Left lobe of liver (tissue), 2 donors: ENCODE measurements at regions not wholly inside any gene's neighbourhood (a gene's known extent, or its start where the extent isn't known, plus 50 kb on each side); places are given as distances from the start of the nearest gene placed in this dataset.

Experiments used
- ATAC-seq: fragments of 200-7000 bp; cut with Tn5 transposase; one replicate; pipeline ENCODE4 v1.9.1; 2020; ENCODE audit warnings: mild to moderate bottlenecking, moderate library complexity
- DNase-seq: peaks from one replicate; pipeline ENCODE4 v3.0.0-alpha.2; 2020; ENCODE audit warnings: low spot score
- donor health status: DM: no; HTN: no; CAD: no; lungs with moderate emphysema.
- donor health status: DM: no; HTN: yes; CAD: no.

DNA sequence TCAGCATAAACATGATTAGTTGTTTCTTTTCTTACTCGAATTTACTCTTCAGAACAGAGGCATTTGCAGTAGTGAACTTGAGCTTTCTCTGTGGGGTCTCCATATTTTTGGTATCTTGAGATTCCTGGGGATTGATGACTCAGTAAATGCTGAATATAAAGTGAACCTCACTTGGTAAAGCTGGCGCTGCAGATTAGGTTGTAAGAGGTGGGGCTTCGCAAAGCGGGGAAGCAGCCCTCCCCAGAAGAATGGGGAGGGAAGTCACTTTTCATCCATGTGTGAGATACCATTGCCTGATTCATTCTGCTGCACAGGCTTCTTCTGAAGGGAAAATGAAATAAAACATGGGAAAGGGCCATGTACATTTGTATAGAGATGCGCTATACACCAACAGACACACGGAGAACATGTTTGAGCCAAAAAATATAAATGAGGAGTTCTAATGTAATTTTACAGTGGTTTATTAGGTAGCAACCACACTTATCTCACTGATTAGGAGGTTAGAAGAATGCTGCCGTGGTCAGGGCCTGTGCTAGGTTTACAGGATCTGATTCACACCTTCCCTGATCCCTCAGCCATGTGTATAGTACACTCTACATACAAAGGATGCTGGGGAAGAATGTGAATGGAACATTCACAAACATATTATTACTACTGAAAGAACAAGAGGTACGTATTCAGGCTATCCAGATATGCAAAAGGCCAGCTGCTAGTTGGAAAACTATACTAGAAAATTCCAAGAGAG lies 63.5 kb downstream of the DNTTIP2 start:
- no peak for ATAC-seq
- DNase-seq = no peak

DNA sequence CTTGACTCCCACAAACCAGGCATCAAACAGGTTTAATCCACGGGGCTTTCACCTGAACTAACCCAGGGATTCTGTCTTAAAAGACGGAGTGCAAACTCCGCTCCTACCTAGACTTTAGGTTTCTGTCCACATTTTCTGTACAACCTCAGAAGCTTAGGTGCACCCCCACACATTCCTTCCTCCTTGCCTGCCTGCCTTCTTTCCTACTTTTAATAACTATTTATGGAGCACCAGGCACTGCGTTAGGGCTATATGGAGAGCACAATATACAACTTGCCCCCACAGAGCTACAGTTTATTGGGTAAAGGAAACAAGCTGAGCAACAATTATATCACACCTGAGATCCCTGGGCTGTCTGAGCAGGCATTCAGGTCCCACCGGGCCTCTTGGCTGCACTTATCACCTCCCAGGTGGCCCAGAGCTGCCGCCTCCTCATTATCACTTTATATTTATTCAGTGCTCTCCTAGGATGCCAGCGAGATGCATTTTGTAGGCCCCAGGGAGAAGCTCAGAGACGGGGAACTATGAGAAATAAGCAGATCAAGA lies 64.1 kb downstream of the DNTTIP2 start:
- DNase-seq (no peak), ATAC-seq (no peak)

DNA sequence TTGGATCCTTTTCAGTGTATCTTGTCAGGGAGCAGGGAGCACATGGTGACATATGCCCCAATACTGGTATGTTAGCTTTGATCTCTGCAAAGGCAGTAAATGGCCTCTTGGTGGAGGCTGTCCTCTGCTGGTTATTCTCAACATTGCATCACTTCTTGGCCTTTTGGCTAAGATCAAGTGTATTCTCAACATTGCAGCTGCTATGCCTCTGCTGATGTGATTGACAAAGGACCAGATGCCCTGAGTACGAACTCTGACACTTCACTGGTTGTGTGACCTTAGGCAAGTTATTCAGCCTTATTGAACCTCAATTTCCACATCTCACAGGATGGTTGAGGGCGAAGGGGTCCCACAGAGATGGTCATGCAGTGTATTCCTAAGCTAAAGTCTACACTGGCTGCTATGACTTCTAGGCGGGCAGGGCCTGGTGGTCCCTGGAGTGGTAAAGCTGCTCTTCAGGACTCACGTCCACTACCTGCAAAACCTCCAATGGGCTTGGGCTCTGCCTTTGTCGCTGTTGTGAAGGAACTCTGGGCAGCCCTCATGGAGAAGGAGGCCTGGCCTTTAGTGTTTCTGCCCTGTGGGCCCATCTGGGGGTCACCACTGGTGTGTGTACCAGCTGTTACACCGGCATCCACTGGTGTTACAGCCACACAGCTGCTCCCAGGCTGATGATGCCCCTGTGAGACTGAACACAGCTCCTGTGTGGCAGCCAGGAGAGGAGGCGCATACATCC lies 64.8 kb downstream of the DNTTIP2 start:
- DNase-seq (peak; percentile 67), ATAC-seq (peak; percentile 96)

DNA sequence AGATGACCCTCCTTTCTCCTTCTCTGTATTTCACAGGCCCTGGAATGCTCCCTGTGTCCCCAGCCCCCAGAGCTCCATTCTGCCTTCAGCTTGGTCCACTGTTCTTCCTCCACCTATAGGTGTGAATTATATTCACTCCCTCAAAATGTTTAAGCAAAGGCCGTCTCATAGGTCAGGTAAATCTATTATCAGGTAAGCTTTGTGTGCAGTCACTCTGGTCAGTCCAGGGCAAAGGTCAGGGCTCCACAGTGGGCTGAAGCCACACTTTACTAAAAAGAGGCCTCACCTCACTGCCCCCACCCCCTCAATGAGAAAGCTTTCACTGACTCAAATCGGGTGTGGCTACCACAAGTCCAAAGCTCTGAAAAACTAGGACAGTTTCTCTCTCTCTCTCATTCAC lies 65.9 kb downstream of the DNTTIP2 start:
- no peak for DNase-seq

DNA sequence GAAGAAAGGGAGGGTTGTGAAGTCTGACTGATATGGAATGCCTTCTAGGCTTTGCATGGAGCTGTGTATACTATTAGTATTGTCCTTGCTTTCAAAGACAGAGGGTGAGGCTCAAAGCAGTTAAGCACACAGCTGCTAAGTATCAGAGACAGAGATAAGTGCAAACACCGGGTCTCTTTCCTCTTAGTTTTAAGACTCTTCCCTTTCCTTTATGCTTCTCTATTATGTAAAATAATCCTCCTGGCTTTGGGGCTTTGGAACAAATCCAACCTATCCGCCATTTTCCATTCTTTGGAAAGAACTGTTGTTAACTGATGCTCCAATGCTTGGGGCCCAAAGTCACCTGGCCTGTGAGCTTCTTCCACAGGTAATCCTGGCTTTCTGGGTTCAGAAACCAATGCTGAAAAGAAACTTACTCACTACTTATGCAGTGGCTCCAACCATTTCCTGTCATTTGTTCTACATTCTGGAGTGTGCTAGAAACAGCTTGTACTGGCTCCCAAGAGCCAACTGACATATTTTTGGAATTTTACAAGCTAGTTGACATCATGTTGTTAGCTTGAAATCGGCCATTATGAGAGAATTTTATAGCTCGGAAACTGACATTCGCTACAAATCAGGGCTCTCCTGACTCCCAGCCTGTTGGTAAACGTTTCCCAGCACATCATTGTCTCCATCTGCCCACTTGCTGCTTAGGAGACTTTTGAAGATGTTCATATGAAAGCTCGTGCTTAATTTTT lies 67.5 kb downstream of the DNTTIP2 start:
- DNase-seq (no peak), ATAC-seq (no peak)

More for the DNA sequence above, 65.9 kb downstream of the DNTTIP2 start:
- ATAC-seq = no peak

DNA sequence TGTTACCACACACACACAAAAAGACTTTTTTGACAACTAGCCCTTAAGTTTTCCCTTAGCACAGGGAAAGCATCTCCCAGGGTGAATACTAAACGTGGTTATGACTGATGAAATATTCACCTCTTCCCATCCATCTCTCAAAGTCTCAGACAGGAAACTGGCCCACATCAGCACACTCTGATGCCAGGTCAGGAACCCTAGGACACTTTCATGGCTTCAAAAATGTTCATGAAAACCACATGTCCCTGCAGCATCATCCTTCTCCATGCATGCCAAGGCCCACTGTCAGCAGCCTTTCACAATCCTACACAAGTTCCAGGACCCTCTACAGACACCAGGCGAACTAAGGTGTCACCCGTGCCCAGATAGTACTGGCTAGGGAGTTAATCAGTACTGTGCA lies 68.7 kb downstream of the DNTTIP2 start:
- ATAC-seq = no peak
- DNase-seq = no peak

DNA sequence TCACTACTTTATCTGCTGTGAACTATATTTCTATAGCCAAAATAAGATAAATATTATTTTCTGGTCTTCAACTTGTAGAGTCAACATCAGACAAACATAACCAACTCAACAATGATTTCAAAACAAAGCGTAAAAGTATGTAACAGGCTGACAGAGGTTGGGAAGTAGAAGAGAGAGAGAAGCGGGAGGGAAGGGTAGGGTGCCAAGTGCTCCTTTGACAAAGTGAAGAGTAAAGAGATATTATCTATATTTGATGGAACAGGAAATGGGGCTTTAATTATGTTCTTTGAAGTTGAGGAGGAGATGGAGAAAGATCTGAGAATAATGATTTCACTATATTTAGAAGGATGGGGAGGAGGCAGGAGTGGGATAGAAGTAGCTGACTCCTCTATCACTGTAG lies 70.1 kb downstream of the DNTTIP2 start:
- DNase-seq = no peak
- ATAC-seq = no peak

DNA sequence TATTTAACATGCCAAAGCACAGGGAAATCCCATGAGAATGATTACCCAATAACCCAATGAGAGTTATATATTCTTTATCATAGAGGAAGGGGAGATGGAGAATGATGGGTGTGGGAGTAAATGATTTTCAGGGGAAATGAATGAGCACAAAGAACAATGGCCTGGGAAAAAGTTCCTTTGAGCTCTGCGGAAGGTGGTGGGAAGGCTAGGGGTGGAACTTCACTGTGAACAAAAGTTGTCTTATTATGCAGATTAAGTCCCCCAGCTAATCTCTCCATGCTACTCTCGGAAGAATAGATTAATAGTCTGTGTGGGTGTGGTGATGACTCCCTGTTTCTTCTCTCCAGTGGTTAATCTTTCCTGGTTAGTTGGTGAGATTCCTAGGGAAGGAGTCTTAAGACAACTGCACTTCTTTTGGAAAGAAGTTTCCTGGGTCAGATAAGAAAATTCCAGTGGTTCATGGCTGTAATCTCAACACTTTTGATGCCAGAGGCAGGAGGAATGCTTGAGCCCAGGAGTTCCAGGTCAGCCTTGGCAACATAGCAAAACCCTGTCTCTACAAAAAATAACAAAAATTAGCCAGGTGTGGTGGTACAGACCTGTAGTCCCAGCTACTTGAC lies 71.6 kb downstream of the DNTTIP2 start:
- no peak for DNase-seq
- no peak for ATAC-seq

DNA sequence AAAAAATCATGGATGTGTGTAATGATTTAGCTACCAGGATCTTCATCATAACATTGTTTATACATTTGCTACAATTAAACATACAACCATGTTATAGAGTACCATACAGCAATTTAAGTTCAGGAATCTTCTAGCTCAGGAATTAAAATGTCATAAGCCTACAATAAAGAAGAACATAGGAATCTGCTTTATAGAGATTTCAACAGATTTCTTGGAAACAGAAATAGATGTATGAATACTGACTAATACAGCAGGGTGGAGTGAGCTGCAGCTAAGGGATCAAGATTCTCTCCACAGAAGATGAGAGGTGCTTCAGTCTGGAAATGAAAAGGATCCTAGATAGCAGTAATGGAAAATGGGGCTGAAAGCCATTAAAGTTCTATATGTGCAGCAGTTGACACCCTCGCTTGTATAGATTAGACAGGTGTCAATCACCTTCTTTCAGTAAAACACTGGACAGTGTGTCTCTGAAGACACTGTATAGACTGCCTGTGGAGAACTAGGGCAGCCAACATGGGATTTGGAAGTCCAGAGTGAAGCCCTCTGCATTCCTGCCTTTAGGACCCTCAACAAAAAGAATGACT lies 73.9 kb downstream of the DNTTIP2 start:
- ATAC-seq = no peak
- DNase-seq = no peak

DNA sequence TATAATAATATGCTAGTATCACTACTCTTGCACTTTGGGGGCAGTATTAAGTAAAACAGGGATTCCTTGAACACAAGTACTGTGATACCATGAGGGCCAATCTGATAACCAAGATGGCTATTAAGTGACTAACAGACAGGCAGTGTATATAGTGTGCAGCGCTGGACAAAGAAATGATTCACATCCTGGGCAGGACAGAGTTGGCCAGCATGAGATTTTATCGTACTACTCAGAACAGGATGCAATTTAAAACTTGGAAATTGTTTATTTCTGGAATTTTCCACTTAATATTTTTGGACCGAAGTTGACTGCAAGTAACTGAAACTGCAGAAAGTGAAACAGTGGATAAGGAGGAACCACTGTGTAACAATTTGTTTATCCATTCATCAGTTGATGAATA lies 74.6 kb downstream of the DNTTIP2 start:
- peak; percentile 51 for ATAC-seq
- DNase-seq = no peak

DNA sequence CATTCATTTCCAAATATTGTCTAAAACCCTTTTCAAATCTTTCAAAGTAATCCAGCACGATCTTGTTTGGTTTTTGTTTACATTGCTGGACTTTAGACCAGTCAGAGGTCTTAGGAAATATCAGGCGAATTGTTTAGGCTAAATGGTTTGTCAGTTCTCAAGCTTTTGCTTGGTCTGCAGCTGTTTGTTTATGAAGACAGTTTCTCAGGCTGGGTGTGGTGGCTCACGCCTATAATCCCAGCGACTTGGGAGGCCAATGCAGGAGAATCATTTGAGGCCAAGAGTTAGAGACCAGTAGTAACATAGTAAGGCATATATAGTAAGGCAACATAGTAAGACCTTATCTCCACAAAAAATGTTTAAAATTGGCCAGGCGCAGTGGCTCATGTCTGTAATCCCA lies 77.5 kb downstream of the DNTTIP2 start:
- ATAC-seq (peak; percentile 11), DNase-seq (no peak)

DNA sequence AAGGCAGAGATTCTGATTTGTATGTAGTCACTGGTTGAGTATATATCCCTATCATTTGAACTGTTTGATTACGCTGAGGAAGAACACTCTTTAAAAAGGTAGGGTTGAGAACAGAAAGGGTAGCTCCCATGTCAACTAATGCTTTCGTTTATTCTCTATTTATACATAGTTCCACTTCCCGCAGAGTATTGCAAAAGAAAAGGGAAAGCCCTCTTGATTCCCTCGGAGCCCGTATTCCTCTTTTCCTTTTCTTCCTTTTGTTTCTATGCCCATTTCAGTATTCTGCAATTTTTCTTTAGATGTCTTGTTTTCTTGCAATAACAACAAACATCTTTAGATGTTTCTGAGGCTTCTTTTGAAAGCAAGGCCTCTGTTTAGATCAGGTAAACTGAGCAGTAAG lies 78.2 kb downstream of the DNTTIP2 start:
- no peak for ATAC-seq
- no peak for DNase-seq

DNA sequence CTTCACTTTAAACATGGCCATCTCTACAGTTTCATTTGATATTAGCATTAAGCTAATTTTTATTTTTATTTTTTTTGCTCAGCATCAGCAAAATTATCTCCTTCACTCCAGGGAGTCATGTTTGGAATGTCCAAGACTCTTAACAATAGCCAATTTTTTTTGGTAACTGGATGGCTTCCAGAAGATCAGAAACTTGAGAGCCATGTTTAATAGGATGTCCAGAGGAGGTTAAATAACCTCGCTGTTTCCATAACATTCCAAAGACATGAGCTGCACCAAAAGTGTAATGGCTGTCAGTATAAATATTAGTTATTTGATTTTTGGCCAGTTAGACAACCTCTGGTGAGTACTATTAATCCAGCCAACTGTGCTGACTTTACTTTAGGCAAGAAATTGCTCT lies 80.7 kb downstream of the DNTTIP2 start:
- ATAC-seq = no peak
- DNase-seq = no peak

DNA sequence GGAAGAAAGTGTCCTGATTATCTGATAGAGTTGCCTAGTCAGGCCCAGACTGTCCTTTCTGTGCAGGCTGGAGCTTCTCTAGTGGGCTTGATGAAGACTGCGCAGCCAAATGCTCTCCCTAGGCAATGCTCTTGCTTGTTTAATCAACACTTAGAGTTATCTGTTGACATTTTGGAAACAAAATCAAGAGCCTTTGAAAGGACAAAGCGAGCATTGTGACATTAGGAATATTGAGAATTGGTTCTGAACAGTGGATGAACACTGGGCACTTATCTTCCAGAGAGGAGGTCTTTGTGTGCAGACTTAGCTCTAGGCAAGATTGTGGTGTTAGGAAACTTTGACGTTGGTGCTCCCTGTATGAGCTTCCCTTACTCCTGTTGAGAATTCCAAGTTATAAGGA lies 94.5 kb downstream of the DNTTIP2 start:
- ATAC-seq (no peak), DNase-seq (no peak)

DNA sequence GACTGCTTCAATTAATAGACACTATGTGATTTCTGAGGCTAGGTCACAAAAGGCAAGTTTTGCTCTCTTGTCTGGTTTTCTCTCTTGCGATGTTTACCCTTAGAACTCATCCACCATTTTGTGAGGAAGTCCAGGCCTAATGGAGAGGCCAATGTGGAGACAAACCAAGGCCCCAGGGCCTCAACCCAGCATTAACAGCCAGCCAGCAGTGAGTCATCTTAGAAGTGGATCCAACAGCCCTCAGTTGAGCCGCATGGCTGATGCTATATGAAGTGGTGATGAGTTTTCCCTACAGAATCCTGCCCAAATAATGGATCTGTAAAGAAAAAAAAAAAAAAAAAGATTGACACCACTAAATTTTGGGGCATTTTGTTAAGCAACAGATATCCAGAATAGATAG lies 95.1 kb downstream of the DNTTIP2 start:
- ATAC-seq = no peak

DNA sequence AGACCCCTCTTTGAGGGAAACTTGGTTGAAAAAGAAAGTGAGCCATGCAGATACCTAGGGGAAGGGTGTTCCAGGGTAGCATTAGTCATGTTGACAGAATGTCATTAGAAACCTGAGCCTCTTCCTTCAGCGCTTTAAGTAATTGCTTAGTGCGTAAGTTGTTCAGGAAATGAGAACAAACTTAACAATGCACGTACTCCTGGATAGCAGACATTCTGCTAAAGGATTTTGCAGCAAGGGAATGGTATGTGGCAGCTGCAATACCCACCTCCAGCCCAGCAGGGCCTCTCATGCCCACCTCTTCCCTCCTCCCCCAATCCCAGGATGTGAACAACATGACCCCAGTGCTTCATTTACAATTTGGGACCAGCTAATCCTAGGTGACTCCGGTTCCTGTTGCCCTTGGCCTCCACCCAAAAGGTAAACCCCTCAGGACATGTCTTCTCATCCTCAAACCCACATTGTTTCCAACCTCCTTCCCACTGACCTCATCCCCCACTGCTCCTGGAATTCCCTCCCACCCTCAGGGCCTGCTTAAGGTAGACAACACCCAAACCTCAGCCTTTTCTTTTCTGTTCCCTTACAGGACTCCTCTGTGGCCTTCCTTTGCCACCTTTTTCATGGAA lies 98.0 kb upstream of the BCAR3 start:
- DNase-seq (no peak), ATAC-seq (no peak)

More for the DNA sequence above, 95.1 kb downstream of the DNTTIP2 start:
- no peak for DNase-seq

DNA sequence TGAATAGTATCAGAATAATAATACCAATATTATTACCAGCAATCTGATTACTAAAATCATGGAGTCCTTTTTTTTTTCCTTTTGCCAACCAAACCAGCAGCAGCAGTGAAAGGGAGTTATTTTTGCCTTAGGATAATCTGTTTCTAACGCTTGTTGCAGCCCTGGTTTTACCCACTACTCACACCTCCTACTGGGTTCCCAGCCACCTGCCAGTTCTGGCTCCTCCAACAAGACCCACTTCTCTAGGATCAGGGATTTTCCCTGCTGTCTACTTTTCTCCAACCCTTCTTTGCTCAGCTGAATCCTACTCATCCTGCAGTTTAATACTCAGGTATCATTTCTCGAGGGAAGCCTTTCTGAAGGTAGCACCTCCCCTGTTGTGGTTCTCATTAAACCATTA lies 96.8 kb upstream of the BCAR3 start:
- no peak for DNase-seq
- ATAC-seq = no peak

DNA sequence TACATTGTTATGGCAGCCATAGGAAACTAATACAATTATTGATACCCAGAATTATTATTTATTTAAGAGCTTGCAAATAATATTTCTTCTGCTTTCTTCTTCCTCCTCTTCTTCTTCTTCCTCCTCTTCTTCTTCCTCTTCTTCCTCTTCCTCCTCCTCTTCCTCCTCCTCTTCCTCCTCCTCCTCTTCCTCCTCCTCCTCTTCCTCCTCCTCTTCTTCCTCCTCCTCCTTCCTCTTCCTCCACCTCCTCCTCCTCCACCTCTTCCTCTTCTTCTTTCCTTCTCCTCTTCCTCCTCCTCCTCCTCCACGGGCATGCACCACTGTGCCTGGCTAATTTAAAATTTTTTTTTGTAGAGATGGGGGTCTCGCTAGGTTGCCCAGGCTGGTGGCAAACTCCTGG lies 95.6 kb upstream of the BCAR3 start:
- ATAC-seq (no peak), DNase-seq (no peak)

DNA sequence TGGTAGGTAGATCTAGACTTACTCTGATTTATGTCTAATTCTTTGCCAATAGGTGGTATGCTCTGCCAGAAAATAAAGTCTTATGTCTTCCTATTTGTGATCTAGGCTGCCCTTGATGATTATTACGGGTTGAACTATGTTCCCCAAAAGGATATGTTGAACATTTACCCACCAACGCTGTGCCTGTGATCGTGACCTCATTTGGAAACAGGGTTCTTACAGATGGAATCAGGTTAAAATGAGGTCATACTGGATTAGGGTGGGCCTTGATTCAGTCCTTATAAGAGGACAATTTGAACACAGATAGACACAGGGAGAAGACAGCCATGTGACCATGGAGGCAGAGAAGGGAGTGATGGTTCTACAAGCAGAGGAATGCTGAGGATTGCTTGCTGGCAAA lies 95.1 kb upstream of the BCAR3 start:
- DNase-seq (no peak), ATAC-seq (no peak)

DNA sequence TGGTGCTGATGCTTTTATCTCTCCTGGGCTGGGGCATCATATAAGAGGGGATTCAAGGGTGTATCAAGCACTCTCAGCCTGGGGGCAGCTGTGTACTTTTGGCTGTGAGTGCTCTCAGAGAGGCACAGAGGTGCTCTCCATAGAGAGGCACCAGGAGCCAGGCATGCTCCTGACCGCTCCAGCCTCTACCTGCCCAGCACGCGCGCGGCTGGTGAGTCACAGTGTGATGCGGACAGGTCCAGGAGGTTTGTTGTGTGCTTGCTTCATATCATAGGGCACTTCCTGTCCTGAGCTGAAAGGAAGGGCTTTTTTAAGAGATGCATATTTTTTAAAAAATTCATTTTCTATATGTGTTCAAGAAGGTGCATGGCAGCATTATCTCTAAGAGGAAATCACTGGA lies 93.6 kb upstream of the BCAR3 start:
- ATAC-seq (no peak), DNase-seq (no peak)
